ENCODE measurements at regions not wholly inside any gene's neighbourhood (a gene's known extent, or its start where the extent isn't known, plus 50 kb on each side); places are given as distances from the start of the nearest gene placed in this dataset.
A peak's percentile ranks its signal among the peaks of the same experiment; 100 is the strongest.

DNA sequence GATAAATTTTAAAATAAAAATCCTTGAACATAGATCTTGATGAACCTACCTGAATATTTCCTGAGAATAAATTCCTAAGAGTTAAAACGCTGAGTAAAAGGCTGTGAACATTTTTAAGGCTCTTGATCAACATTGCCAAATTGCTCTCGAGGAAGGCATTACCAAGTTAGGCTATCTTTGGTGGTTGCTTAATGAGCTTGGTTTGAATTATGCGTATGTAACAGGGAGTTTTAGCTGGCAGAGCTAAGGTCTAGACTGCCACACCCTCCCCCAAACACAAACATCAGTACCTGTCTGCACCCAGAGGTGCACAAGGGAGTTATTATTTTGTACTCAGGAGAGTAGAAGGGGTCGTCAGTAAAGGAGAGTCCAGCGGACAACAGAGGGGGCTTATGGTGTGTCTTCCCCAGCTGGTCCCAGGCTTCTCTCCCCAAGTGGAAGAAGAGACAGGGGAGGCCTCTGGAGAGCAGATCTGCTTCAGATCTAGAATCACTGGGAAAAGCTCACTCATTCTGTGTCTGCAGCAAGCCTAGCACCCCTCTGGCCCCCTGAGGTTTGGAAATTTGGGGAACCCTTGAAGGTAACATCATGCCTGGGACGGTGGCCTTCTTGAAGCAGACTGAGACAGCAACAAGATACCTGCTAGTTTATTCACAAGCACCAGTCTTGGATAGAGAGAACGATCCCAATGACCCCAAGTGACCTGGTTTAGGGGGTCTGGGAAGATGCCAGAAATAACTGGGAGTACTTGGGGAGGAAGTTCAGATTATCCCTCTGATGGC is 197.2 kb upstream of the ID2 start:
- no peaks in the 10 kb centered on the region for H3K79me2 ChIP-seq (ENCODE audit: insufficient read depth, low read length)
- no peak overlapping the region for H3K4me2 ChIP-seq (replicated peaks; ENCODE audit: extremely low read depth, low read length, poor library complexity, severe bottlenecking)
- no peak for DNase-seq
- Mint-ChIP-seq H3K9me3 (no peaks in the 10 kb centered on the region), H3K4me1 (peaks cover 61% of the 10 kb centered on the region), H3K27me3 (ENCODE audit: low read depth in 3 of 3) (peaks cover 0 to 3% (median 1%) of the 10 kb centered on the region in 3 donors), H3K36me3 (peaks cover 4 to 7% of the 10 kb centered on the region in 2 donors), H3K4me3 (no peak overlapping the region), H3K27ac (peak overlapping the region in 2 of 7 donors; percentile 11 to 27)
- no peak overlapping the region for H3K9ac ChIP-seq (ENCODE audit: insufficient read depth, low read length, poor library complexity, severe bottlenecking)
- H4K20me1 ChIP-seq (ENCODE audit: insufficient read depth, low read length): no peaks in the 10 kb centered on the region
- no peaks in the 10 kb centered on the region for H3K36me3 ChIP-seq (replicated peaks in 1 of 2; ENCODE audit: control insufficient read depth in 1 of 2, insufficient read depth in 2 of 2, low read length in 2 of 2)
- intact Hi-C loops (cut with micrococcal nuclease): loop anchor here in 1 of 2 donors (5.0 kb wide), 1 partner anchor 43 kb away; no protein-coding TSS in a partner anchor
- no peak overlapping the region for H2AFZ ChIP-seq (ENCODE audit: insufficient read depth, low read depth, low read length, poor library complexity, severe bottlenecking)
- peaks cover 38% of the 10 kb centered on the region in 2 donors for H3K4me1 ChIP-seq (ENCODE audit: control insufficient read depth in 1 of 2, insufficient read depth in 2 of 2, low read length in 2 of 2)
- H3K27ac ChIP-seq (ENCODE audit: low read depth in 1 of 2, low read length in 2 of 2): no peak overlapping the region
- TF ChIP-seq CTCF (IDR thresholded peaks at IDR 0.05): no peak
- no peak overlapping the region for H3K4me3 ChIP-seq (replicated peaks in 1 of 3; ENCODE audit: low read depth in 2 of 3, low read length in 3 of 3)
- no peaks in the 10 kb centered on the region for H3K9me3 ChIP-seq (replicated peaks in 1 of 2; ENCODE audit: control insufficient read depth in 1 of 2, insufficient read depth in 1 of 2, low read length in 2 of 2)
- 87% methylated on average over 3 of the region's 7 CpGs for WGBS (ENCODE audit: insufficient coverage)
- no peaks in the 10 kb centered on the region for H3K27me3 ChIP-seq (ENCODE audit: control insufficient read depth in 2 of 2, insufficient read depth in 2 of 2, low read length in 2 of 2)

DNA sequence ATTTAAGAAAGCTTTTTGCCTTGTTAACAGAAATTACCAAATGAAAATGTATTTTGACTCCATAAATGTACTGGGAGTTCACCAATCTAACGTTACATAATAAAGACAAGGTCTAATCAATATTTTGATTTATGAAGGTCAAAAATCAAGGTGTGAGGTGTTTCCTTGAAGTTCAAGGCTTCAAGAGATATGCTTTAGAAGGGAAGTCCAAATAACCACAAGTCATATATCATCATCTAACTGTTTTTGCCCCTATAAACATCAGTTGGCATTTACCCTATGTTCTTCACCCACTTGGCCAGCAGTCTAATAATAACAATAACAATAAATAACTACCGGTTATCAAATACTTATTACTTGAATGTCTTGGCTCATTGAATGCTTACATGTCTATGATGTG is 196.1 kb upstream of the ID2 start:
- intact Hi-C loops (cut with micrococcal nuclease): no loop called here
- H3K9me3 Mint-ChIP-seq: no peaks in the 10 kb centered on the region
- H3K4me3 ChIP-seq (replicated peaks in 1 of 3; ENCODE audit: low read depth in 2 of 3, low read length in 3 of 3): no peak overlapping the region
- H3K27me3 ChIP-seq (ENCODE audit: control insufficient read depth in 2 of 2, insufficient read depth in 2 of 2, low read length in 2 of 2): no peaks in the 10 kb centered on the region
- peaks cover 4 to 5% of the 10 kb centered on the region in 2 donors for H3K36me3 Mint-ChIP-seq
- no peak for TF ChIP-seq CTCF (IDR thresholded peaks at IDR 0.05)
- H3K27ac ChIP-seq (ENCODE audit: low read depth in 1 of 2, low read length in 2 of 2): no peak overlapping the region
- H3K4me1 ChIP-seq (ENCODE audit: control insufficient read depth in 1 of 2, insufficient read depth in 2 of 2, low read length in 2 of 2): peaks cover 33 to 35% of the 10 kb centered on the region in 2 donors
- peaks cover 55% of the 10 kb centered on the region for H3K4me1 Mint-ChIP-seq
- no peaks in the 10 kb centered on the region for H3K79me2 ChIP-seq (ENCODE audit: insufficient read depth, low read length)
- H3K4me3 Mint-ChIP-seq: no peak overlapping the region
- no peaks in the 10 kb centered on the region for H3K36me3 ChIP-seq (replicated peaks in 1 of 2; ENCODE audit: control insufficient read depth in 1 of 2, insufficient read depth in 2 of 2, low read length in 2 of 2)
- WGBS (ENCODE audit: insufficient coverage): no CpG with 5 or more reads among the region's 2 CpGs
- peaks cover 0 to 3% (median 1%) of the 10 kb centered on the region in 3 donors for H3K27me3 Mint-ChIP-seq (ENCODE audit: low read depth in 3 of 3)
- H3K9me3 ChIP-seq (replicated peaks in 1 of 2; ENCODE audit: control insufficient read depth in 1 of 2, insufficient read depth in 1 of 2, low read length in 2 of 2): no peaks in the 10 kb centered on the region
- H4K20me1 ChIP-seq (ENCODE audit: insufficient read depth, low read length): no peaks in the 10 kb centered on the region
- H3K9ac ChIP-seq (ENCODE audit: insufficient read depth, low read length, poor library complexity, severe bottlenecking): no peak overlapping the region
- H2AFZ ChIP-seq (ENCODE audit: insufficient read depth, low read depth, low read length, poor library complexity, severe bottlenecking): no peak overlapping the region
- no peak for DNase-seq
- no peak overlapping the region for H3K27ac Mint-ChIP-seq
- H3K4me2 ChIP-seq (replicated peaks; ENCODE audit: extremely low read depth, low read length, poor library complexity, severe bottlenecking): no peak overlapping the region

Data from CD14-positive monocyte (primary cell).